Loucy (cell line): ENCODE measurements at regions not wholly inside any gene's neighbourhood (a gene's known extent, or its start where the extent isn't known, plus 50 kb on each side); places are given as distances from the start of the nearest gene placed in this dataset.

ENCODE experiments used
- H2AFZ ChIP-seq: fragments of 200-600 bp; sonication (generic); 2 replicates; pipeline ENCODE4 v1.6.0; 2016; ENCODE audit warnings: antibody characterized with exemption, mild to moderate bottlenecking, low read length, moderate library complexity
- H3F3A ChIP-seq: fragments of 200-600 bp; 2 replicates; pipeline ENCODE4 v1.6.0; 2016; ENCODE audit warnings: antibody characterized with exemption, low read depth, mild to moderate bottlenecking
- H3K27me3 ChIP-seq: fragments of 200-600 bp; sonication (generic); 2 replicates; pipeline ENCODE4 v1.6.1; 2014; ENCODE audit warnings: low read length, mild to moderate bottlenecking; ENCODE audit not compliant: insufficient read depth, poor library complexity, severe bottlenecking
- H3K36me3 ChIP-seq: fragments of 200-600 bp; sonication (generic); 2 replicates; pipeline ENCODE4 v1.6.1; 2016; ENCODE audit warnings: low read length; ENCODE audit not compliant: insufficient read depth
- H3K4me1 ChIP-seq: fragments of 200-600 bp; sonication (generic); 2 replicates; pipeline ENCODE4 v1.5.1; 2014; ENCODE audit warnings: low read length, mild to moderate bottlenecking; ENCODE audit not compliant: insufficient read depth, poor library complexity, severe bottlenecking
- H3K4me2 ChIP-seq: fragments of 200-600 bp; sonication (generic); 2 replicates; pipeline ENCODE4 v1.6.0; 2014; ENCODE audit warnings: antibody characterized with exemption, low read length, low read depth, mild to moderate bottlenecking; ENCODE audit not compliant: poor library complexity, severe bottlenecking
- H3K4me3 ChIP-seq: fragments of 200-600 bp; sonication (generic); 2 replicates; pipeline ENCODE4 v1.5.1; 2014; ENCODE audit warnings: low read length, mild to moderate bottlenecking, mixed read lengths; ENCODE audit not compliant: poor library complexity, severe bottlenecking
- H3K79me2 ChIP-seq: fragments of 200-600 bp; sonication (generic); 2 replicates; pipeline ENCODE4 v1.6.1; 2014; ENCODE audit warnings: low read length; ENCODE audit not compliant: insufficient read depth
- H3K9ac ChIP-seq: fragments of 200-600 bp; sonication (generic); 2 replicates; pipeline ENCODE4 v1.6.0; 2014; ENCODE audit warnings: mild to moderate bottlenecking, low read depth, low read length, moderate library complexity; ENCODE audit not compliant: poor library complexity, severe bottlenecking
- H3K9me2 ChIP-seq: fragments of 200-600 bp; sonication (generic); replicated peaks from 2 replicates; pipeline ENCODE4 v1.6.1; 2016; ENCODE audit warnings: low read depth, low read length, mixed read lengths
- H3K9me3 ChIP-seq: fragments of 200-600 bp; sonication (generic); 2 replicates; pipeline ENCODE4 v1.6.1; 2014; ENCODE audit warnings: mild to moderate bottlenecking, antibody characterized with exemption, low read length, low read depth; ENCODE audit not compliant: insufficient read depth
- H4K20me1 ChIP-seq: fragments of 200-600 bp; sonication (generic); 2 replicates; pipeline ENCODE4 v1.6.0; 2014; ENCODE audit warnings: antibody characterized with exemption, low read length, mild to moderate bottlenecking; ENCODE audit not compliant: insufficient read depth, poor library complexity, severe bottlenecking
- EZH2phosphoT487 ChIP-seq: fragments of 200-600 bp; IDR thresholded peaks from 2 replicates; pipeline ENCODE4 v1.6.1; 2018; ENCODE audit warnings: antibody characterized with exemption, mild to moderate bottlenecking, moderate library complexity, borderline replicate concordance
- TF ChIP-seq, protein P1 (sequence below): fragments of 200-600 bp; sonication (generic); conservative IDR thresholded peaks from 2 replicates; pipeline ENCODE4 v1.5.1; 2014; ENCODE audit warnings: mild to moderate bottlenecking, antibody characterized with exemption, low read length

DNA sequence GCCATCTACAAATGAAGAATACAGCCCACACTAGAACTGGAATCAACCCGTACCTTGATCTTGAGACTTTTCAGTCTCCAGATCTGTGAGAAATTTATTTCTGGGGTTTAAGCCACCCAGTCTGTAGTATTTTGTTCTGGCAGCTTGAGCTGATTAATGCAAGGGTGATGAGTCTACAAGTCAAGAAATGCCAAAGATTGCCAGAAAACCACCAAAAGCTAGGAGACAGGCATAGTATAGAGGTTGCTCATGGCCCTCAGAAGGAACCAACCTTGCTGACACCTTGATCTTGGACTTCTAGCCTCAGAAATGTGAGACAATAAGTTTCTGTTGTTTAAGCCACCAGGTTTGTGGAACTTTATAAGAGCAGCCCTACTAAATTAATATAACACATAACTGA lies 428.2 kb upstream of the KLF12 start:
- Histone ChIP-seq H2AFZ (no peak overlapping the region), H3K9ac (no peak overlapping the region), H4K20me1 (no peaks in the 10 kb centered on the region), H3K9me2 (no peaks in the 10 kb centered on the region), H3F3A (no peaks in the 10 kb centered on the region), H3K4me2 (no peak overlapping the region), H3K79me2 (no peaks in the 10 kb centered on the region), H3K36me3 (no peaks in the 10 kb centered on the region), H3K27me3 (no peaks in the 10 kb centered on the region), H3K4me3 (no peak overlapping the region), H3K9me3 (no peaks in the 10 kb centered on the region), H3K4me1 (no peaks in the 10 kb centered on the region)
- no peak for TF ChIP-seq EZH2phosphoT487
- TF ChIP-seq, protein P1, sequence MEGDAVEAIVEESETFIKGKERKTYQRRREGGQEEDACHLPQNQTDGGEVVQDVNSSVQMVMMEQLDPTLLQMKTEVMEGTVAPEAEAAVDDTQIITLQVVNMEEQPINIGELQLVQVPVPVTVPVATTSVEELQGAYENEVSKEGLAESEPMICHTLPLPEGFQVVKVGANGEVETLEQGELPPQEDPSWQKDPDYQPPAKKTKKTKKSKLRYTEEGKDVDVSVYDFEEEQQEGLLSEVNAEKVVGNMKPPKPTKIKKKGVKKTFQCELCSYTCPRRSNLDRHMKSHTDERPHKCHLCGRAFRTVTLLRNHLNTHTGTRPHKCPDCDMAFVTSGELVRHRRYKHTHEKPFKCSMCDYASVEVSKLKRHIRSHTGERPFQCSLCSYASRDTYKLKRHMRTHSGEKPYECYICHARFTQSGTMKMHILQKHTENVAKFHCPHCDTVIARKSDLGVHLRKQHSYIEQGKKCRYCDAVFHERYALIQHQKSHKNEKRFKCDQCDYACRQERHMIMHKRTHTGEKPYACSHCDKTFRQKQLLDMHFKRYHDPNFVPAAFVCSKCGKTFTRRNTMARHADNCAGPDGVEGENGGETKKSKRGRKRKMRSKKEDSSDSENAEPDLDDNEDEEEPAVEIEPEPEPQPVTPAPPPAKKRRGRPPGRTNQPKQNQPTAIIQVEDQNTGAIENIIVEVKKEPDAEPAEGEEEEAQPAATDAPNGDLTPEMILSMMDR = no peak

DNA sequence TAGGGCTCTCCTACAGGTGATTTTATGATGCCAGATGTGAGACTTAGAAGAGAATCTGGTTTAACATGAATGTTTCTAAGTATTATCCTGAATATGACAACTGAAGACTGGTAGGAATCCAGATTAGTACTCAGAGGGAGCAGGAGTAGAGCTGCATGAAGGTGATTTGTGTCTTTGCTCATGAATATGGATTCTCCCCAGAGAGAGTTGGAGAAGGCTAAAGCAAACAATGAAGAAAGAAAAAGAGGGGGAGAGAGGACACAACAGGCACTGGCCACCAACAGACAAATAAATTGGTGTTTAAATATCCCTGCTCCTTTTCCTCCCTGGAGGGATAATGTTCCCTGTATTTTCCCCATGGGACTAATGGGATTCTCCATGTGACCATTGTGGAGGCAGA lies 427.0 kb upstream of the KLF12 start:
- no peak overlapping the region for H3K4me3 ChIP-seq
- no peaks in the 10 kb centered on the region for H3K79me2 ChIP-seq
- no peaks in the 10 kb centered on the region for H3K36me3 ChIP-seq
- H3K4me2 ChIP-seq = no peak overlapping the region
- no peaks in the 10 kb centered on the region for H3K4me1 ChIP-seq
- no peaks in the 10 kb centered on the region for H3F3A ChIP-seq
- no peaks in the 10 kb centered on the region for H3K9me2 ChIP-seq
- H3K27me3 ChIP-seq = no peaks in the 10 kb centered on the region
- H2AFZ ChIP-seq = no peak overlapping the region
- no peak overlapping the region for H3K9ac ChIP-seq
- no peaks in the 10 kb centered on the region for H3K9me3 ChIP-seq
- H4K20me1 ChIP-seq = no peaks in the 10 kb centered on the region
- TF ChIP-seq, protein P1 = no peak
- no peak for TF ChIP-seq EZH2phosphoT487

DNA sequence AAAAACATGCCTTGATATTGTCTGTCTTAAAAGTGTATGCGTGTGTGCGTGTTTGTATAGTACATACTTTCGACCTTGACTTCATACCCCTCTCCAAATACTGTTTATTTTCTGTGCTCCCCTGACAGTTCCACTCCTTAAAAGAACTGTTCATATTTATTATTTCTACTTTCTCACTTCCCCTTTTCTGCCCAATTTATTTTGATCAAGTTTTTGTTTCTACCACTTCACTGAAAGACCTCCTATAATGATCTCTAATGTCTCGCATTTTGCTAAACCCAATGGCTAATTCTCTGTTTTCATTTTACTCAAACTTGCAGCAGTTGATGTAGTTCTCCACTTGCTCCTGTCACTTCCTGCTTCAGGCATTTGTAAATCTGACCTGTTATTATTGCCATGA lies 426.1 kb upstream of the KLF12 start:
- Histone ChIP-seq H3K79me2 (no peaks in the 10 kb centered on the region), H3K4me2 (no peak overlapping the region), H3K4me1 (no peaks in the 10 kb centered on the region), H2AFZ (no peak overlapping the region), H3K36me3 (no peaks in the 10 kb centered on the region), H3F3A (no peaks in the 10 kb centered on the region), H3K27me3 (no peaks in the 10 kb centered on the region), H4K20me1 (no peaks in the 10 kb centered on the region), H3K4me3 (no peak overlapping the region), H3K9me2 (no peaks in the 10 kb centered on the region), H3K9ac (no peak overlapping the region), H3K9me3 (no peaks in the 10 kb centered on the region)
- TF ChIP-seq, protein P1 = no peak
- no peak for TF ChIP-seq EZH2phosphoT487
